Right atrium auricular region (tissue), 2 donors: ENCODE measurements at regions not wholly inside any gene's neighbourhood (a gene's known extent, or its start where the extent isn't known, plus 50 kb on each side); places are given as distances from the start of the nearest gene placed in this dataset.
A peak's percentile ranks its signal among the peaks of the same experiment; 100 is the strongest.
"Not testable (repeated sequence)": the region's sequence is repeated elsewhere in the genome, so short reads cannot be mapped to it uniquely, and the experiment has no call there.

Experiments
- DNase-seq: peaks from one replicate; pipeline ENCODE4 v3.0.0-alpha.2; 2019; ENCODE audit warnings: low spot score
- H3K27ac ChIP-seq, 2 donors: fragments of 200-600 bp; sonication (generic); 1 replicate in 1 of 2; 2 replicates in 1 of 2; pipeline ENCODE4 v1.5.1; 2016 to 2019
- H3K27me3 ChIP-seq, 2 donors: fragments of 200-600 bp; sonication (generic); one replicate each; pipeline versions ENCODE4 v1.5.1 to v1.6.0; 2017 to 2019
- H3K36me3 ChIP-seq: fragments of 200-600 bp; sonication (generic); one replicate; pipeline ENCODE4 v1.5.1; 2016
- H3K4me1 ChIP-seq, 2 donors: fragments of 200-600 bp; sonication (generic); one replicate each; pipeline versions ENCODE4 v1.5.1 to v1.6.0; 2017 to 2019
- H3K4me3 ChIP-seq, 2 donors: fragments of 200-600 bp; sonication (generic); 1 replicate in 1 of 2; 2 replicates in 1 of 2; pipeline ENCODE4 v1.5.1; 2017 to 2019; ENCODE audit warnings: mild to moderate bottlenecking in 1 of 2, moderate library complexity in 1 of 2
- H3K9me3 ChIP-seq, 2 donors: fragments of 200-600 bp; sonication (generic); one replicate each; pipeline ENCODE4 v1.5.1; 2019
- TF ChIP-seq, protein P1 (sequence below), 2 donors: fragments of 200-600 bp; sonication (generic); IDR thresholded peaks; one replicate each; pipeline ENCODE4 v1.5.1; 2019; ENCODE audit warnings: antibody characterized with exemption in 2 of 2

DNA sequence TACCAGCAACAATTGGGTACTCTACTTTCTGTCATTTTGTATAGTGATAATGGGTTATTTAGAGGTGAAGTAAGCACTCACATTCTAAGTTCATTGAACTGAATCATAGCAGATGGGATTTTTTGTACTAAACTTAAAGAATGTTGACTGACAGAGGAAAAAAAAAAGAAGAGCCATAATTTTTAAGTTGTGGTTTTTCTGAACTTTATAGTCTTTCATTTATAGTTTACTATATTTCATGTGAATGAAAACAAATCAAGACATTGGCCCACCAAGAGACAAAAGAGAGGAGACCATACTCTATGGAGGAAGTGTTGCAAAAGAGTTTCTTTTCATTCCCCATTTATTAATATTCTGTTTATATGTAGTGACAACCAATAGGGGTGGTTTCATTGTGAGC lies 685.7 kb downstream of the BCKDHB start:
- Histone ChIP-seq H3K4me1 (no peaks in the 10 kb centered on the region), H3K9me3 (no peaks in the 10 kb centered on the region), H3K36me3 (no peaks in the 10 kb centered on the region), H3K4me3 (no peak overlapping the region), H3K27ac (no peak overlapping the region), H3K27me3 (no peaks in the 10 kb centered on the region)
- TF ChIP-seq, protein P1, sequence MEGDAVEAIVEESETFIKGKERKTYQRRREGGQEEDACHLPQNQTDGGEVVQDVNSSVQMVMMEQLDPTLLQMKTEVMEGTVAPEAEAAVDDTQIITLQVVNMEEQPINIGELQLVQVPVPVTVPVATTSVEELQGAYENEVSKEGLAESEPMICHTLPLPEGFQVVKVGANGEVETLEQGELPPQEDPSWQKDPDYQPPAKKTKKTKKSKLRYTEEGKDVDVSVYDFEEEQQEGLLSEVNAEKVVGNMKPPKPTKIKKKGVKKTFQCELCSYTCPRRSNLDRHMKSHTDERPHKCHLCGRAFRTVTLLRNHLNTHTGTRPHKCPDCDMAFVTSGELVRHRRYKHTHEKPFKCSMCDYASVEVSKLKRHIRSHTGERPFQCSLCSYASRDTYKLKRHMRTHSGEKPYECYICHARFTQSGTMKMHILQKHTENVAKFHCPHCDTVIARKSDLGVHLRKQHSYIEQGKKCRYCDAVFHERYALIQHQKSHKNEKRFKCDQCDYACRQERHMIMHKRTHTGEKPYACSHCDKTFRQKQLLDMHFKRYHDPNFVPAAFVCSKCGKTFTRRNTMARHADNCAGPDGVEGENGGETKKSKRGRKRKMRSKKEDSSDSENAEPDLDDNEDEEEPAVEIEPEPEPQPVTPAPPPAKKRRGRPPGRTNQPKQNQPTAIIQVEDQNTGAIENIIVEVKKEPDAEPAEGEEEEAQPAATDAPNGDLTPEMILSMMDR (IDR thresholded peaks at IDR 0.05) = no peak
- DNase-seq = no peak

DNA sequence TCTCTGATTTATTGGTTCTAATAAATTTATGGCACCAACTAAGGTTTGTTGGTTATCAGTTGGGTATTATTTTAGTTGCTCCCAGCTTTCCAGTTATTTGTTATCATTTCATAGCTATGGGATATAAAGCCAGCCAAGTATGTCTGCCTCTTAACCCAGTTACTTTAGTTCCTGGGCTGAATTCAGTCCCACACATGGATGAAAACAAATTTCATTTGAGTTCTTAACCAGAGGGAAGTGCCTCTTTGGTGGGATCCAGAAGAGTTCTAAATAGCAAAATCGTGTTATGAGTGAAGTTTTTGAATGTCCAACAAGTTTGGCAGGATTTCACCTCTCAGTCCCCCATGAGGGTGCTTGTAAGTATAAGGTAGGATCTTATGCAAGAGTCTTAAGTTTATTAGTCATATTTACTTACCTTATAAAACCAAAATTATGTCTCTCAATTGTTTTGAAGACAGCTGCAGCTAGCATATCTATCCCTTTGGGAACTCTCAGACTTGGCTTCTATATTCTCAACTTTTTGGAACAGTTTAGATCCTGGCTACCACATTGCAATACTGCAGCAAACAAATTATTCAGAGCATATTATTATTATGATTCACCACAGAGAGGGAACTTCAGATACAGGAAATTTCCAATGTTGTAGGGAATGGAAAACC lies 683.6 kb downstream of the BCKDHB start:
- H3K4me1 ChIP-seq = no peaks in the 10 kb centered on the region
- H3K36me3 ChIP-seq = no peaks in the 10 kb centered on the region
- H3K9me3 ChIP-seq = no peaks in the 10 kb centered on the region
- DNase-seq = no peak
- H3K27ac ChIP-seq = peak overlapping the region; percentile 39 to 62
- no peak overlapping the region for H3K4me3 ChIP-seq
- TF ChIP-seq, protein P1 (IDR thresholded peaks at IDR 0.05) = no peak
- no peaks in the 10 kb centered on the region for H3K27me3 ChIP-seq

GRCh38 chr6:80783271-80783670 lies 676.8 kb downstream of the BCKDHB start:
- DNase-seq, H3K4me3 ChIP-seq, H3K27ac ChIP-seq, H3K9me3 ChIP-seq, H3K36me3 ChIP-seq, H3K27me3 ChIP-seq, H3K4me1 ChIP-seq: not testable (repeated sequence)

- Histone ChIP-seq H3K4me3 (no peak overlapping the region), H3K27me3 (no peaks in the 10 kb centered on the region), H3K4me1 (no peaks in the 10 kb centered on the region), H3K9me3 (no peaks in the 10 kb centered on the region), H3K36me3 (no peaks in the 10 kb centered on the region), H3K27ac (no peak overlapping the region)
- no peak for DNase-seq
- TF ChIP-seq, protein P1 (IDR thresholded peaks at IDR 0.05) = no peak
These were observed 665.5 kb downstream of the BCKDHB start for GRCh38 chr6:80771941-80772340.

- TF ChIP-seq, protein P1 (IDR thresholded peaks at IDR 0.05) = no peak
- Histone ChIP-seq H3K9me3 (no peaks in the 10 kb centered on the region), H3K27me3 (no peaks in the 10 kb centered on the region), H3K36me3 (no peaks in the 10 kb centered on the region), H3K4me3 (no peak overlapping the region), H3K4me1 (no peaks in the 10 kb centered on the region), H3K27ac (no peak overlapping the region)
- no peak for DNase-seq
These were observed 662.6 kb downstream of the BCKDHB start for GRCh38 chr6:80769106-80769505.

DNA sequence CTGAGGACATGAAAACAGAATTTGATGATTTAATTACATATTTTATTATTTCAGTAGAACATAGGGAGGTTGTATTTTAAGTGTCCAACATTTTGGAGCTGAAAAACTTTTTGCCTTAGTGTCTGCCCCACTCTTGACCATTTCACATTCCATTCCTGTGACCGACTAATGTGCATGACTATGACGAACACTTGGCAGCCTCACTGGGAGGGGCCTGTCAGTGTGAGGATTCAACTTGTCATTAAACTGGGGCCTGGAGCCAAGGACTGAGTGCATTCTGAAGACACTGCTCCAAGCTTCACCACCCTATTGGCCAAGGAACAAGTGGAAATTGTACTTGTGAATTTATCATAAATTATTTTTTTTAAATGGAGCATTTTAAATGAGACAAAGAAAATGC lies 661.3 kb downstream of the BCKDHB start:
- peak; percentile 91 for DNase-seq
- Histone ChIP-seq H3K27me3 (peaks cover 0 to 3% of the 10 kb centered on the region in 2 donors), H3K9me3 (no peaks in the 10 kb centered on the region), H3K4me1 (no peaks in the 10 kb centered on the region), H3K4me3 (no peak overlapping the region), H3K36me3 (no peaks in the 10 kb centered on the region), H3K27ac (peak overlapping the region in 1 of 2 donors; percentile 23)
- TF ChIP-seq, protein P1 (IDR thresholded peaks at IDR 0.05) = no peak
